SK-N-SH treated with all-trans-retinoic acid at 6 μM for 48 hours (cell line): ENCODE measurements at regions not wholly inside any gene's neighbourhood (a gene's known extent, or its start where the extent isn't known, plus 50 kb on each side); places are given as distances from the start of the nearest gene placed in this dataset.

Experiments used
- ARNTL ChIP-seq: fragments of 450-650 bp; formaldehyde crosslinking; IDR thresholded peaks from 2 replicates; pipeline ENCODE4 v1.5.0; 2020; ENCODE audit warnings: low read depth, mild to moderate bottlenecking, moderate library complexity, borderline replicate concordance
- CSDC2 ChIP-seq: fragments of 250-450 bp; sonication (Bioruptor Pico); IDR thresholded peaks from 2 replicates; pipeline ENCODE4 v1.5.0; 2020; ENCODE audit warnings: mild to moderate bottlenecking, moderate library complexity
- GLIS3 ChIP-seq: fragments of 250-450 bp; sonication (Bioruptor Pico); IDR thresholded peaks from 2 replicates; pipeline ENCODE4 v1.5.0; 2020; ENCODE audit warnings: mild to moderate bottlenecking, moderate library complexity
- PATZ1 ChIP-seq: fragments of 250-450 bp; sonication (Bioruptor Pico); IDR thresholded peaks from 2 replicates; pipeline ENCODE4 v1.8.0; 2020; ENCODE audit warnings: mild to moderate bottlenecking, moderate library complexity, borderline replicate concordance
- RARB ChIP-seq: fragments of 250-450 bp; sonication (Bioruptor Pico); IDR thresholded peaks from 2 replicates; pipeline ENCODE4 v1.8.0; 2021; ENCODE audit warnings: mild to moderate bottlenecking, moderate library complexity
- TOX ChIP-seq: fragments of 250-450 bp; sonication (Bioruptor Pico); IDR thresholded peaks from 2 replicates; pipeline ENCODE4 v1.8.0; 2021; ENCODE audit warnings: mild to moderate bottlenecking, moderate library complexity, borderline replicate concordance
- ZC3H10 ChIP-seq: fragments of 250-450 bp; sonication (Bioruptor Pico); IDR thresholded peaks from 2 replicates; pipeline ENCODE4 v1.5.1; 2021; ENCODE audit warnings: mild to moderate bottlenecking, moderate library complexity
- ZFP3 ChIP-seq: fragments of 250-450 bp; sonication (Bioruptor Pico); IDR thresholded peaks from 2 replicates; pipeline ENCODE4 v1.5.0; 2020; ENCODE audit warnings: mild to moderate bottlenecking, moderate library complexity
- ZFP30 ChIP-seq: fragments of 450-650 bp; formaldehyde crosslinking; IDR thresholded peaks from 2 replicates; pipeline ENCODE4 v1.5.0; 2022; ENCODE audit warnings: mild to moderate bottlenecking, moderate library complexity
- ZNF565 ChIP-seq: fragments of 450-650 bp; formaldehyde crosslinking; conservative IDR thresholded peaks from 2 replicates; pipeline ENCODE4 v1.5.0; 2020; ENCODE audit warnings: low read depth, mild to moderate bottlenecking, moderate library complexity
- ZNF70 ChIP-seq: fragments of 450-650 bp; formaldehyde crosslinking; IDR thresholded peaks from 2 replicates; pipeline ENCODE4 v1.5.0; 2020; ENCODE audit warnings: mild to moderate bottlenecking, moderate library complexity
- TF ChIP-seq, protein P1 (sequence below): fragments of 250-450 bp; sonication (Bioruptor Pico); IDR thresholded peaks from 2 replicates; pipeline ENCODE4 v1.5.1; 2021; ENCODE audit warnings: mild to moderate bottlenecking, moderate library complexity
- TF ChIP-seq, protein P2 (sequence below): fragments of 250-450 bp; sonication (Bioruptor Pico); IDR thresholded peaks from 2 replicates; pipeline ENCODE4 v1.5.1; 2020; ENCODE audit warnings: low read depth, mild to moderate bottlenecking, moderate library complexity

DNA sequence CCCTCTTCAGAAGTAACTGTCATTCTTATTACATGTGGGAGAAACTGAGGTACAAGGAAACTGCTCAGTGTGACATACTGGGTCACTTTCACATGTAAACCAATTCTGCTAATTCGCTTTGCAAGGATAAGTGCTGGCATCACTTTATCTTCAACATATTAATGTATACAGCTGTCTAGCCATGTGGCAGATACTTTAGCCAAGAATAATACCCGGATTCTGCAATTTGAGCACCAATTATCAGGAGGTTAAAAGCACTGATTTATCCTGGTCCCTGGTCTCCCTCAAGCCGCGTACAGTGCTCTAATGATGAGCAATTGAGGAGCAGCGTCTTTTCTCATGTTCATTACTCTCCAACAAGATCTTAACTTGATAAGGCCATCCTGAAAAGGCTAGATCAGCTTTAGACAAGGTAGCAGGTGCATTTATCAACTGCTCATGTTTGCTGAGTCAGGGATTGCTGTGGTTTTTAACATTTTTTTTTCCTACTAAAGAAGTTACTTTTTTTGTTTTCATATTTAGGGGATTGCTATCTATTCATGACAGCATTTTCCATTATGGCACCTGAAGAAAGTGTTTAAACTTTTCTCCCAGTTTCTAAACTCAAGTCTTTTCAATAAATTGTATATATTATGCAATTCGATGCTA is 1066.3 kb upstream of the MAP3K7 start:
- no peak for TF ChIP-seq RARB
- TF ChIP-seq ZFP30 (CRISPR knock-in tag): no peak
- TF ChIP-seq, protein P1, sequence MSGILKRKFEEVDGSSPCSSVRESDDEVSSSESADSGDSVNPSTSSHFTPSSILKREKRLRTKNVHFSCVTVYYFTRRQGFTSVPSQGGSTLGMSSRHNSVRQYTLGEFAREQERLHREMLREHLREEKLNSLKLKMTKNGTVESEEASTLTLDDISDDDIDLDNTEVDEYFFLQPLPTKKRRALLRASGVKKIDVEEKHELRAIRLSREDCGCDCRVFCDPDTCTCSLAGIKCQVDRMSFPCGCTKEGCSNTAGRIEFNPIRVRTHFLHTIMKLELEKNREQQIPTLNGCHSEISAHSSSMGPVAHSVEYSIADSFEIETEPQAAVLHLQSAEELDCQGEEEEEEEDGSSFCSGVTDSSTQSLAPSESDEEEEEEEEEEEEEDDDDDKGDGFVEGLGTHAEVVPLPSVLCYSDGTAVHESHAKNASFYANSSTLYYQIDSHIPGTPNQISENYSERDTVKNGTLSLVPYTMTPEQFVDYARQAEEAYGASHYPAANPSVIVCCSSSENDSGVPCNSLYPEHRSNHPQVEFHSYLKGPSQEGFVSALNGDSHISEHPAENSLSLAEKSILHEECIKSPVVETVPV: no peak
- TF ChIP-seq ZFP3: no peak
- TF ChIP-seq, protein P2, sequence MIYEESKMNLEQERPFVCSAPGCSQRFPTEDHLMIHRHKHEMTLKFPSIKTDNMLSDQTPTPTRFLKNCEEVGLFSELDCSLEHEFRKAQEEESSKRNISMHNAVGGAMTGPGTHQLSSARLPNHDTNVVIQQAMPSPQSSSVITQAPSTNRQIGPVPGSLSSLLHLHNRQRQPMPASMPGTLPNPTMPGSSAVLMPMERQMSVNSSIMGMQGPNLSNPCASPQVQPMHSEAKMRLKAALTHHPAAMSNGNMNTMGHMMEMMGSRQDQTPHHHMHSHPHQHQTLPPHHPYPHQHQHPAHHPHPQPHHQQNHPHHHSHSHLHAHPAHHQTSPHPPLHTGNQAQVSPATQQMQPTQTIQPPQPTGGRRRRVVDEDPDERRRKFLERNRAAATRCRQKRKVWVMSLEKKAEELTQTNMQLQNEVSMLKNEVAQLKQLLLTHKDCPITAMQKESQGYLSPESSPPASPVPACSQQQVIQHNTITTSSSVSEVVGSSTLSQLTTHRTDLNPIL (CRISPR knock-in tag): no peak
- TF ChIP-seq PATZ1 (CRISPR knock-in tag): no peak
- no peak for TF ChIP-seq GLIS3 (CRISPR knock-in tag)
- TF ChIP-seq CSDC2 (CRISPR knock-in tag): no peak
- TF ChIP-seq TOX (CRISPR knock-in tag): no peak
- TF ChIP-seq ARNTL (CRISPR knock-in tag): no peak
- TF ChIP-seq ZNF70 (CRISPR knock-in tag): no peak
- TF ChIP-seq ZC3H10 (CRISPR knock-in tag): no peak
- no peak for TF ChIP-seq ZNF565 (CRISPR knock-in tag)
